NCI-H1105 treated with DMSO at 0.1 percent for 48 hours (cell line): ENCODE measurements at regions not wholly inside any gene's neighbourhood (a gene's known extent, or its start where the extent isn't known, plus 50 kb on each side); places are given as distances from the start of the nearest gene placed in this dataset.
"Not testable (repeated sequence)": the region's sequence is repeated elsewhere in the genome, so short reads cannot be mapped to it uniquely, and the experiment has no call there.

Source experiments
- DNase-seq: peaks from one replicate; lab custom pipeline; 2025; lab: John Stamatoyannopoulos, UW

DNA sequence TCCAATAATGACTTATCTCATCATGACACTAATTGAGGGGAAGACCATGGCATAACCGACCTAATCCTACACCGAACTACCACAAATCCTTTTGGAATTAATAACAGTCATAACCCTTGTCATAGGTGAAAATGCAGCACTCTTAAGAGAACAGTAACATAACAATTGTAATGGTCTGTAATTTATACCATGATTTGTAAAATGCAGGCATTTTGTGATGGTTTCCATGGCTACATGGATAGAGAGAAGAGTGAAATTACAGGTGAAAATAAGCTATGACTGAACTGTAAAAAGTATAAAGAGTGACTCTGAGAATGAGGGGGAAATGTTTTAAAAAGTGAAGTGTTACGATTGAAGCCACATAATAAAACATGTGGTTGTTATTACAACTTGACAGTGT lies 494.1 kb upstream of the SLC39A10 start:
- DNase-seq, result no peak

- DNase-seq, result no peak
Measured at GRCh38 chr2:195162194-195162593, 494.8 kb upstream of the SLC39A10 start.

- no peak for DNase-seq
Measured at GRCh38 chr2:195160963-195161362, 496.1 kb upstream of the SLC39A10 start.

DNA sequence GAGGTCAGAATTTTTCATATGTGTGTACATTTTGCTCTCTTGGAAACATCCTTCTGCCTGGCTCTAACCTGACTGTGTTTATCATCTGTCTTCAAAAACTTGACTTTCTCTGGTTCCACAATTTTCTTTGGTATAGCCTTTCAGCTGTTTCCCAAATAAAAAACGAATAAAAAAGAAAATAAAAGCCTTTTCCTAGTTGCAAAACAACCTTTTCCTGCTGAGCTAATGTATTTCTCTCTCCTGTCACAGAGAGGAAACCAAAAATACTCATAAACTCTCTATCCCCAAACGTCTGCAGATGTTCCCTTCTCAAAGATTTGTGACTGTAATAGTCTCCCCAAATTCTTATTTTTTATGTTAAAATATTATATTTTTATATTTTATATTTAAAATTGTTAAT lies 505.3 kb upstream of the SLC39A10 start:
- DNase-seq, result no peak

DNA sequence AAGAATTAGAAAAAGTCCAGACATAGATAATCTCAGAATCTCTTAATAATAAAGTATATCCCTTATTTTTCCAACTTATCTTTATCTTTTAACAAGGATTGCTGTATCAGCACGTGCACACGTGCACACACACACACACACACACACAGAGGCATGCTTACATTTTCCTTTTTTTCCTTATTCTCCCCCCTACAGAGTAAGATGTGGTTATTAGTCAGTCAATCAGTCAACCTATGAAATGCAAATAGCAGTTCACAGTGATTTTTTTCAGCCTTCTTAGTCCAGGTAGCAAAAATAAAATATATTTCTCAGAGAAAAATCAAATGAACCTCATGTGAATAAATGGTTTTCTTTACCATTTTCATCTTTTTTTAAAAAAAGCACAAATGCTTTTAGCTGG lies 506.2 kb upstream of the SLC39A10 start:
- DNase-seq, result no peak

- DNase-seq, result no peak
Measured at GRCh38 chr2:195148004-195148403, 509.0 kb upstream of the SLC39A10 start.

- no peak for DNase-seq
Measured at GRCh38 chr2:195146761-195147541, 510.1 kb upstream of the SLC39A10 start.

DNA sequence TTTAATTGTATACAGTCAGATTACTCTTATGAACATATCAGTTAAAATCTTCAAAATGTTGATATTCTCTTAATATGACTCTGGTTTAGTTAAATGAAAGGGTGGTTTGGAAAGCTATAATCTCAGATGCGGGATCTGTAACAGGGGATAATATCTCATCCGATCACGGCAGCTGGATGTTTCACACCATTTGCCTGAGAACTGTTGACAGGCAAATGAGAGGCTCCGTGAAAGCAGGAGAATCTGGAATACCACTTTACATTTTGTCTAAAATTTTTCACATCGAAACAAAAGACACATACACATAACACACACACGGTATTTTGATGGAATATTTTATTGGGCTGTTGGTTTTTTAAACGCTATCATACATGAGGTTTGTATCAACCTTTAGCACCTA lies 518.6 kb upstream of the SLC39A10 start:
- DNase-seq, result no peak

GRCh38 chr2:195125889-195126288 lies 531.1 kb upstream of the SLC39A10 start:
- not testable (repeated sequence) for DNase-seq

GRCh38 chr2:195124391-195125079 lies 532.5 kb upstream of the SLC39A10 start:
- DNase-seq, result no peak

GRCh38 chr2:195122653-195123052 lies 534.4 kb upstream of the SLC39A10 start:
- no peak for DNase-seq

DNA sequence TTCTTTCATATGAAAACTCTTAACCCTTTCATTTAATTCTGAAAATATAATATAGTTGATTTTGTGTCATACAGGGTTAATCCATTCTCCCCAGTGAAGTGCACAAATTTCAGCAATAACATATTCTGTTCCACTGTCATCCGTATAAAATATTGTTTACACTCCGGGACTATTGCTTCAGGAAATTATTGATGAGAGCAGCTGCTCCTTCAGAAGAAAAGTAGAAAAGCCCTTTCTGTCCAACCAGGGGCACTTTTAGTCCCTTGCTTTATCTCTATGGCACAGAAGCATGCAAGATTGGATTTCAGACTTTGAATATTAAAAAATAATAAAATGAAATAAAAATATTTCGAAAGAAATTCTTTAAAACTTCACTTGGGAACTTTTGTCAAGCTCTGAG lies 535.7 kb upstream of the SLC39A10 start:
- no peak for DNase-seq

DNA sequence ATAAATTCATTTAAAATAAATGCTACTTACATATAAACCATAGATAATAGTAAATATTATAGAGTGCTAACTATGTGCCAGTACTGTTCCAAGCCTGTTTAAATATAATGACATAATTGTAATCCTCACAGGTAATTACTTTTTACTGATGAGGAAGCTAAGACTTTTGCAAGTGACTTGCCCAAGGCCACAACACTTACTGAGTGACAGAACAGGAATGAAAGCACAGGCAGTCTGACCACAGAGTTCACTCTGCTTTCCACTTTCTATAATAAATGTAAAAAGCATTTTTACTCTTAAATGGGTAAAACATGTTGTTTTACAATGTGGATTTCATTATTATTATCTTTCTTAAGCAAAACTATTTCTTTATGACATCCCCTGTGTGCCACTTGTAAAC lies 537.8 kb upstream of the SLC39A10 start:
- no peak for DNase-seq

DNA sequence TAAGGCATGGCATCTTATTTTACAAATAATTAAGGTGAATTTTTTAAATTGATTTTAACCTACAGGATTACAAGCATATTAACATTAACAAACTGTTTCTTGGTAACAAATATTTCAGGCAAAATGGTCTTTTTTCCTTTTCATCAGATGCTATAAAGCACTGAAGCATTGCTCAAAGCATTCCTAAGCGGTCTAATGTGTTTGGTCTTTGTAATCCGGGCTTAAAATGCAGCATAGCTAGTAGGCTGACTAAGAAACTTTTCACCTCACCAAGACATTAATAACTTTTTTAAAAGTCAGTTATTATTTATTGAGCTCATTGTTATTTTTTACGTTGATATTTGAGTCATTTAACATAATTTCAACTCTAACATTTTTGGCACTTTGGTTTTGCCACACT lies 538.8 kb upstream of the SLC39A10 start:
- no peak for DNase-seq

DNA sequence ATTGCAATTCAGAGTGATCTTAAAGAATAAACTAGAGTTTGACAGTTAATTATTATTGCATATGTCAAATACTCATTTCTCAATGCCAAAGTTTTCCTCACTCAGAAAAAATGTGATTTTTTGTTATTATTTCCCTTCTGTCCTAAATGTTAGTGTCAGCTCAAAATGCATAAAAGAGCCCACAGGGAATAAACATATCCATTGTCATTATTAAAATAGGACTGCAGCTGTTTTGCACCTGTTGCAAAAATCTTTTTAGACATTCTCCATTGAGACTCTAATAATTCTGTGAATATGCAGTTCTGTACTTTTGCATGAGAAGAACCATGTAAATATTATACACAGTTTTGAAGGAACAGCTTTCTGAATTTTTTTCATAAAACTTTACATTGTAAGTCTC lies 540.0 kb upstream of the SLC39A10 start:
- DNase-seq, result no peak

GRCh38 chr2:195115738-195116137 lies 541.3 kb upstream of the SLC39A10 start:
- DNase-seq, result no peak

DNA sequence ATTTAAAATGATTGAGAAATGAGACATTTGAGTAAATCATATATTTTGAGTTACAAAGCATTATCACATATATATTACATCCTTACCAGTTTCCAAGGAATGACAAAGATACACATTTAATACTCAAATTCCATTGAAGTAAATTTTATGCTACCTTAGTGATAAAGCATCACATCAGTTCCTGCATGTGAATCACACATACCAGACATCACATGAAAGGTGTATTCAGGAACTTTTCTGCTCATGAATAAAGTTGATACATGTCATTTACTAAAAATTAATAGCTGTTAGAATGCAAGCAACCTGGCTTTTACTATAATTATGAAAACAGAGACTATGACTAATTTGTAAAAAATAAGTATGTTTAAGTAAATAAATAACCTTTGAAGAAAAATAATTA lies 548.8 kb upstream of the SLC39A10 start:
- DNase-seq, result no peak

GRCh38 chr2:195106681-195107380 lies 550.2 kb upstream of the SLC39A10 start:
- no peak for DNase-seq

DNA sequence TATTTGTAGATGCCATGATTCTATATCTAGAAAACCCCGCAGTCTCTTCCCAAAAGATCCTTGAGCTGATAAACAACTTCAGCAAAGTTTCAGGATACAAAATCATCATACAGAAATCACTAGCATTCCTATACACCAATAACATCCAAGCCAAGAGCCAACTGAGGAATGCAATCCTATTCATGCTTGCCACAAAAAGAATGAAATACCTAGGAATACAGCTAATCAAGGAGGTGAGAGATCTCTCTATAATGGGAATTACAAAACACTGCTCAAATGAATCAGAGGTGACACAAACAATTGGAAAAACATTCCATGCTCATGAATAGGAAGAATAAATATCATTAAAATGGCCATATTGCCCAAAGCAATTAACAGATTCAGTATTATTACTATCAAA lies 551.4 kb upstream of the SLC39A10 start:
- DNase-seq, result no peak

GRCh38 chr2:195094330-195094729 lies 562.7 kb upstream of the SLC39A10 start:
- DNase-seq, result no peak

- no peak for DNase-seq
Measured at GRCh38 chr2:195092341-195092740, 564.7 kb upstream of the SLC39A10 start.

DNA sequence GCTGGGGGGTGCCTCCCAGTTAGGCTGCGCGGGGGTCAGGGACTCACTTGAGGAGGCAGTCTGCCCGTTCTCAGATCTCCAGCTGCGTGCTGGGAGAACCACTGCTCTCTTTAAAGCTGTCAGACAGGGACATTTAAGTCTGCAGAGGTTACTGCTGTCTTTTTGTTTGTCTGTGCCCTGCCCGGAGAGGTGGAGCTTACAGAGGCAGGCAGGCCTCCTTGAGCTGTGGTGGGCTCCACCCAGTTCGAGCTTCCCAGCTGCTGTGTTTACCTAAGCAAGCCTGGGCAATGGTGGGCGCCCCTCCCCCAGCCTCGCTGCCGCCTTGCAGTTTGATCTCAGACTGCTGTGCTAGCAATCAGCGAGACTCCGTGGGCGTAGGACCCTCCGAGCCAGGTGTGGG lies 584.2 kb upstream of the SLC39A10 start:
- DNase-seq, result not testable (repeated sequence)

- DNase-seq, result no peak
Measured at GRCh38 chr2:195057001-195057400, 600.0 kb upstream of the SLC39A10 start.
